Adrenal gland (tissue), 9 donors: ENCODE measurements at regions not wholly inside any gene's neighbourhood (a gene's known extent, or its start where the extent isn't known, plus 50 kb on each side); places are given as distances from the start of the nearest gene placed in this dataset.
"Not testable (repeated sequence)": the region's sequence is repeated elsewhere in the genome, so short reads cannot be mapped to it uniquely, and the experiment has no call there.

ENCODE experiments used
- DNase-seq, 7 donors: peaks; one replicate each; pipeline ENCODE4 v3.0.0-alpha.2; 2019 to 2020
- H3K27ac ChIP-seq, 5 donors: fragments of 200-600 bp; sonication (generic) in 4 of 5; 1 replicate in 3 of 5; 2 replicates in 2 of 5; pipeline versions ENCODE4 v1.5.1 to v1.8.0; 2016 to 2020; ENCODE audit warnings: mild to moderate bottlenecking in 1 of 5
- H3K27me3 ChIP-seq: fragments of 200-600 bp; 2 replicates; pipeline ENCODE4 v1.8.0; 2021
- H3K36me3 ChIP-seq, 2 donors: fragments of 200-600 bp; replicated peaks in 1 of 2; 1 replicate in 1 of 2; 2 replicates in 1 of 2; pipeline versions ENCODE4 v1.5.1 to v1.8.0; 2018 to 2022
- H3K4me1 ChIP-seq, 2 donors: fragments of 200-600 bp; replicated peaks in 1 of 2; 1 replicate in 1 of 2; 2 replicates in 1 of 2; pipeline versions ENCODE4 v1.5.1 to v1.8.0; 2018 to 2021
- H3K4me3 ChIP-seq, 4 donors: fragments of 200-600 bp; sonication (generic) in 3 of 4; one replicate each; pipeline ENCODE4 v1.5.1; 2016 to 2018
- H3K9me3 ChIP-seq, 3 donors: fragments of 200-600 bp; sonication (generic) in 1 of 3; replicated peaks in 1 of 3; 1 replicate in 2 of 3; 2 replicates in 1 of 3; pipeline versions ENCODE4 v1.5.1 to v1.8.0; 2016 to 2021
- POLR2A ChIP-seq, 2 donors: fragments of 450-650 bp; IDR thresholded peaks; one replicate each; pipeline ENCODE4 v1.6.1; 2017; ENCODE audit warnings: antibody characterized with exemption in 2 of 2, mild to moderate bottlenecking in 2 of 2, moderate library complexity in 1 of 2
- WGBS, 4 donors: extraction: QIAGEN DNeasy Blood & Tissue Kit in 2 of 4; methylation state at CpG; one replicate each; pipeline versions ENCODE4 v1.1.5 to v1.1.7; 2013 to 2017; 5-methylcytosine and 5-hydroxymethylcytosine counted together
- intact Hi-C, 2 donors: fragments of 100-400 bp; cut with DNase I; formaldehyde crosslinking; loops; one replicate each; pipeline versions ENCODE4 v1.14.1 to v1.15.0; 2022 to 2023
- TF ChIP-seq, protein P1 (sequence below), 6 experiments: fragments of 450-650 bp in 4 of 6; fragments of 200-600 bp in 2 of 6; sonication (generic) in 1 of 6; IDR thresholded peaks; 1 replicate in 5 of 6; 2 replicates in 1 of 6; pipeline versions ENCODE4 v1.5.1 to v1.8.0; 2016 to 2021; ENCODE audit warnings: antibody characterized with exemption in 6 of 6, mild to moderate bottlenecking in 2 of 6, moderate library complexity in 1 of 6
- donor health status: healthy with polysubstance abuse.
- donor health status: Bipolar disorder and iron deficiency.
- donor health status: DM: yes; HTN: yes; CAD: no.
- donor health status: DM: no; HTN: no; CAD: no.
- donor health status: DM: no; HTN: no; CAD: no.

DNA sequence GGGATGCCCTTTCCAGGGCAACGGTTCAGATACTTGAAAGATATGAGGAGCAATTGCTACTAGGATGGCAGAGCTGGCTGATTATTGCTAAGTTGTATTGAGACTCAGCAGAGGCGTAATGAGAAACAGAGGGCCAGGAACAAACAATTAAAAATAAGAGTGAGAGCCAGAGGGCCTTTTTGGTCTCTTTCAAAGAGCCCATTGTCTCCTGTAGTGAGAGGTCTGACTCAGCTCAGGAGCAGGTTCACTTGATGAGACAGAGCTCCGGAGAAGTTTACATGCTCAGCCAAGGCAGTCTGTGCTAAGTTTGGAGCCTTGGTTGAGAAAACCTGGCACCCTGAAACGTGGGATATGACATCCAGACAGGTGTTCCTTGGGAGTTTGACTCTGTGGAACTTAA is 303.9 kb upstream of the DLGAP1 start:
- H3K9me3 ChIP-seq = no peaks in the 10 kb centered on the region
- no peak overlapping the region for H3K4me3 ChIP-seq
- 59 to 71% (median 63%) methylated on average over 3 to 4 of the region's 4 CpGs for WGBS, 4 donors
- no peak for DNase-seq
- intact Hi-C loops = no loop called here
- no peaks in the 10 kb centered on the region for H3K36me3 ChIP-seq
- no peak for TF ChIP-seq POLR2A (IDR thresholded peaks at IDR 0.05)
- TF ChIP-seq, protein P1, sequence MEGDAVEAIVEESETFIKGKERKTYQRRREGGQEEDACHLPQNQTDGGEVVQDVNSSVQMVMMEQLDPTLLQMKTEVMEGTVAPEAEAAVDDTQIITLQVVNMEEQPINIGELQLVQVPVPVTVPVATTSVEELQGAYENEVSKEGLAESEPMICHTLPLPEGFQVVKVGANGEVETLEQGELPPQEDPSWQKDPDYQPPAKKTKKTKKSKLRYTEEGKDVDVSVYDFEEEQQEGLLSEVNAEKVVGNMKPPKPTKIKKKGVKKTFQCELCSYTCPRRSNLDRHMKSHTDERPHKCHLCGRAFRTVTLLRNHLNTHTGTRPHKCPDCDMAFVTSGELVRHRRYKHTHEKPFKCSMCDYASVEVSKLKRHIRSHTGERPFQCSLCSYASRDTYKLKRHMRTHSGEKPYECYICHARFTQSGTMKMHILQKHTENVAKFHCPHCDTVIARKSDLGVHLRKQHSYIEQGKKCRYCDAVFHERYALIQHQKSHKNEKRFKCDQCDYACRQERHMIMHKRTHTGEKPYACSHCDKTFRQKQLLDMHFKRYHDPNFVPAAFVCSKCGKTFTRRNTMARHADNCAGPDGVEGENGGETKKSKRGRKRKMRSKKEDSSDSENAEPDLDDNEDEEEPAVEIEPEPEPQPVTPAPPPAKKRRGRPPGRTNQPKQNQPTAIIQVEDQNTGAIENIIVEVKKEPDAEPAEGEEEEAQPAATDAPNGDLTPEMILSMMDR (IDR thresholded peaks at IDR 0.05) = no peak
- H3K27me3 ChIP-seq = no peaks in the 10 kb centered on the region
- no peaks in the 10 kb centered on the region for H3K4me1 ChIP-seq
- H3K27ac ChIP-seq = no peak overlapping the region

DNA sequence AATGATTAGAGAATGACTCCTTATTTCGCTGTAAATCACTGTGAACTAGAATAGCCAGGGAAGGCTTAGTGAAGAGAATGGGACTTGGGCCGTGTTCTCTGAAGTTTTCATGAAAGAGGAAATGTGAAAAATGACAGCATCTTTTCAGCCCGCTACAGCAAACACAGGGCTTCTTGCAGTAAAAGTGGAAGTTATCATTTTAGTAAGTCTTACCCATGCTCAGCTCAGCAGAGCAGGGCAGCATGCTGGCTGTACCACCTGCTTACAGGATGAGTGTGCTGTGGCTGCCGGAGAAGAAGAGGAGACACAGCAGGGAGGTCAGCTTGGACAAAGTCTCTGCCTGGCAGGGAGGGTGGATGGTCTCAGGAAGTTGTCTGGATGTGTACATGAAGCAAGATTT is 300.7 kb upstream of the DLGAP1 start:
- Histone ChIP-seq H3K4me1 (no peaks in the 10 kb centered on the region), H3K4me3 (no peak overlapping the region), H3K36me3 (no peaks in the 10 kb centered on the region), H3K27ac (no peak overlapping the region), H3K27me3 (no peaks in the 10 kb centered on the region), H3K9me3 (no peaks in the 10 kb centered on the region)
- 63 to 72% (median 68%) methylated on average over 4 of the region's 4 CpGs for WGBS, 4 donors
- no peak for DNase-seq
- intact Hi-C loops = no loop called here
- TF ChIP-seq, protein P1 (IDR thresholded peaks at IDR 0.05) = no peak
- TF ChIP-seq POLR2A (IDR thresholded peaks at IDR 0.05) = no peak

DNA sequence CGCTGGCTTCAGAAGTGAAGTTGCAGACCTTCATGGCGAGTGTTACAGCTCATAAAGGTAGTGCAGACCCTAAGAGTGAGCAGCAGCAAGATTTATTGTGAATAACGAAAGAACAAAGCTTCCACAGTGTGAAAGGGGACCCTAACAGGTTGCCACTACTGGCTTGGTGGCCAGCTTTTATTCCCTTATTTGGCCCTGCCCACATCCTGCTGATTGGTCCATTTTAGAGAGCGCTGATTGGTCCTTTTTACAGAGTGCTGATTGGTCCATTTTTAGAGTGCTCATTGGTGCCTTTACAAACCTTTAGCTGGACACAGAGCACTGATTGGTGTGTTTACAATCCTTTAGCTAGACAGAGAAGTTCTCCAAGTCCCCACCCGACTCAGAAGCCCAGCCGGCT is 298.0 kb upstream of the DLGAP1 start:
- DNase-seq, H3K27me3 ChIP-seq, H3K4me3 ChIP-seq, H3K9me3 ChIP-seq, H3K4me1 ChIP-seq, H3K36me3 ChIP-seq, intact Hi-C loops, H3K27ac ChIP-seq: not testable (repeated sequence)
- WGBS, 4 donors = 56 to 62% (median 61%) methylated on average over 6 of the region's 6 CpGs

DNA sequence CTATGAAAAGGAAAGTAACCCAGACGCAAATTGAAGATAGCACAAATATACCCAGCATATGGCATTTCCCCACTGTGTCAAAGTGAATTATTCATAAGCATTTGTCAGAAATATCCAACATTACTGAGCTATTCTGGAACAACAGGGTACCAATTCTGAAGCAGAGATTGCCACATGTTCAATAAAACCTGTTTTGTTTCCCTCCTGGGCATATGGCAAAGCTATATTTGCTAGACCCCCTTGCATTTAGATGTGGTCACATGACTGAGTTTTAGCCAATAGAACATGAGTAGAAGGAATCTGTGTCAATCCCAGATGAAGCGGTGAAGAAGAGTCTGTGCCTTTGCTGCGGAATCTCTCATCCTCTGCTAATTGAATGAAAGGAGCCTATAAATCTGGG is 296.4 kb upstream of the DLGAP1 start:
- no peak for DNase-seq
- H3K27ac ChIP-seq = no peak overlapping the region
- WGBS, 4 donors = 68 to 82% (median 75%) methylated on average over 3 of the region's 3 CpGs

More for the DNA sequence above, 296.4 kb upstream of the DLGAP1 start:
- Histone ChIP-seq H3K9me3 (no peaks in the 10 kb centered on the region), H3K36me3 (no peaks in the 10 kb centered on the region), H3K4me3 (no peak overlapping the region), H3K27me3 (no peaks in the 10 kb centered on the region), H3K4me1 (no peaks in the 10 kb centered on the region)
- no peak for TF ChIP-seq POLR2A (IDR thresholded peaks at IDR 0.05)
- TF ChIP-seq, protein P1 (IDR thresholded peaks at IDR 0.05) = no peak
- intact Hi-C loops = no loop called here
